Muscle of back (tissue), 3 donors: ENCODE measurements at regions not wholly inside any gene's neighbourhood (a gene's known extent, or its start where the extent isn't known, plus 50 kb on each side); places are given as distances from the start of the nearest gene placed in this dataset.

ENCODE experiments used
- DNase-seq, 3 donors: peaks; one replicate each; pipeline versions ENCODE4 v3.0.0 to v3.0.0-alpha.2; 2013

- DNase-seq = no peak
Observed at GRCh38 chr6:113290684-113291083, 566.5 kb upstream of the MARCKS start.

GRCh38 chr6:113291751-113292445 is 565.2 kb upstream of the MARCKS start:
- DNase-seq = peak; percentile 73 to 93 (median 79)

- peak; percentile 58 to 90 (median 66) for DNase-seq
Observed at GRCh38 chr6:113292646-113293422, 564.3 kb upstream of the MARCKS start.

- no peak for DNase-seq
Observed at GRCh38 chr6:113293423-113293740, 563.8 kb upstream of the MARCKS start.

- peak in 2 of 3 donors; percentile 22 to 42 for DNase-seq
Observed at GRCh38 chr6:113299531-113299930, 557.6 kb upstream of the MARCKS start.

GRCh38 chr6:113301651-113302050 is 555.5 kb upstream of the MARCKS start:
- no peak for DNase-seq

GRCh38 chr6:113304116-113304515 is 553.0 kb upstream of the MARCKS start:
- peak in 1 of 3 donors; percentile 31 for DNase-seq

GRCh38 chr6:113306552-113307145 is 550.5 kb upstream of the MARCKS start:
- DNase-seq = no peak

GRCh38 chr6:113308266-113308665 is 548.9 kb upstream of the MARCKS start:
- no peak for DNase-seq

- DNase-seq = no peak
Observed at GRCh38 chr6:113313841-113314240, 543.3 kb upstream of the MARCKS start.

GRCh38 chr6:113315165-113315564 is 542.0 kb upstream of the MARCKS start:
- DNase-seq = peak; percentile 31 to 82 (median 41)

GRCh38 chr6:113315879-113316278 is 541.3 kb upstream of the MARCKS start:
- DNase-seq = peak in 1 of 3 donors; percentile 46

- no peak for DNase-seq
Observed at GRCh38 chr6:113317442-113317841, 539.7 kb upstream of the MARCKS start.

GRCh38 chr6:113317891-113318574 is 539.1 kb upstream of the MARCKS start:
- DNase-seq = peak in 1 of 3 donors; percentile 53

GRCh38 chr6:113318575-113318917 is 538.6 kb upstream of the MARCKS start:
- DNase-seq = peak in 1 of 3 donors; percentile 42

GRCh38 chr6:113320653-113321052 is 536.5 kb upstream of the MARCKS start:
- DNase-seq = no peak

GRCh38 chr6:113326781-113327180 is 530.4 kb upstream of the MARCKS start:
- DNase-seq = no peak

- DNase-seq = no peak
Observed at GRCh38 chr6:113328886-113329381, 528.2 kb upstream of the MARCKS start.

GRCh38 chr6:113329942-113330635 is 527.1 kb upstream of the MARCKS start:
- peak in 1 of 3 donors; percentile 38 for DNase-seq

GRCh38 chr6:113330636-113330946 is 526.6 kb upstream of the MARCKS start:
- no peak for DNase-seq

GRCh38 chr6:113331021-113331420 is 526.1 kb upstream of the MARCKS start:
- no peak for DNase-seq

GRCh38 chr6:113338644-113339043 is 518.5 kb upstream of the MARCKS start:
- DNase-seq = peak in 1 of 3 donors; percentile 44
